Uterus (tissue), 2 donors: ENCODE measurements at regions not wholly inside any gene's neighbourhood (a gene's known extent, or its start where the extent isn't known, plus 50 kb on each side); places are given as distances from the start of the nearest gene placed in this dataset.

Experiments used
- CTCF ChIP-seq, 4 experiments: fragments of 200-600 bp in 2 of 4; fragments of 450-650 bp in 2 of 4; sonication (generic) in 2 of 4; IDR thresholded peaks; one replicate each; pipeline ENCODE4 v1.5.1; 2016 to 2019; ENCODE audit warnings: antibody characterized with exemption in 4 of 4, mild to moderate bottlenecking in 2 of 4, moderate library complexity in 1 of 4
- POLR2A ChIP-seq, 2 donors: fragments of 450-650 bp; IDR thresholded peaks; one replicate each; pipeline ENCODE4 v1.6.1; 2016; ENCODE audit warnings: antibody characterized with exemption in 2 of 2, mild to moderate bottlenecking in 1 of 2, moderate library complexity in 1 of 2

- TF ChIP-seq CTCF (IDR thresholded peaks at IDR 0.05) (no peak), POLR2A (IDR thresholded peaks at IDR 0.05) (no peak)
Observed at GRCh38 chr20:55446301-55446700, 559.0 kb downstream of the CBLN4 start.
